ENCODE measurements at regions not wholly inside any gene's neighbourhood (a gene's known extent, or its start where the extent isn't known, plus 50 kb on each side); places are given as distances from the start of the nearest gene placed in this dataset.

- CTCF ChIA-PET, result no interaction called here
These were observed 204.0 kb upstream of the PITRM1 start for GRCh38 chr10:3376631-3377030.

More at GRCh38 chr10:3376631-3377030, 204.0 kb upstream of the PITRM1 start:
- Histone ChIP-seq H4K20me1 (replicated peaks; ENCODE audit: control insufficient read depth, extremely low read depth, insufficient read depth, low read length) (no peaks in the 10 kb centered on the region), H3K9me1 (replicated peaks; ENCODE audit: control insufficient read depth, extremely low read depth, insufficient read depth, low read length) (no peaks in the 10 kb centered on the region), H3K4me1 (ENCODE audit: control insufficient read depth, extremely low read depth, insufficient read depth, low read length) (no peaks in the 10 kb centered on the region), H2AFZ (ENCODE audit: low read depth, low read length) (no peak overlapping the region), H3K79me2 (ENCODE audit: control insufficient read depth, insufficient read depth, low read length) (no peaks in the 10 kb centered on the region), H3K4me2 (ENCODE audit: insufficient read depth, low read length) (no peak overlapping the region), H3K4me3 (replicated peaks in 1 of 3; ENCODE audit: insufficient read depth in 1 of 3, low read depth in 1 of 3, low read length in 3 of 3) (no peak overlapping the region), H3K27me3 (ENCODE audit: control insufficient read depth in 2 of 2, insufficient read depth in 2 of 2, low read length in 2 of 2) (no peaks in the 10 kb centered on the region), H3K27ac (ENCODE audit: insufficient read depth, low read depth, low read length) (no peak overlapping the region), H3K36me3 (ENCODE audit: control insufficient read depth in 2 of 2, extremely low read depth in 1 of 2, insufficient read depth in 2 of 2, low read length in 2 of 2) (no peaks in the 10 kb centered on the region), H3K9me3 (replicated peaks; ENCODE audit: control insufficient read depth, insufficient read depth, low read length) (no peaks in the 10 kb centered on the region), H3K9ac (replicated peaks; ENCODE audit: extremely low read depth, insufficient read depth, low read length) (no peak overlapping the region)
- FAIRE-seq (no peak), DNase-seq (ENCODE audit: low read depth, low spot score) (no peak)
- dilution Hi-C loops (cut with MboI; ENCODE audit: extremely low pct_ligation_motif_present, low sequenced_read_pairs) (no loop called here), intact Hi-C loops (cut with micrococcal nuclease) (no loop called here)
- no TSS peak for BruUV-seq (replicated peaks)
- POLR2A ChIA-PET, result no interaction called here
- TF ChIP-seq JUN (IDR thresholded peaks at IDR 0.05; ENCODE audit: borderline replicate concordance, insufficient read depth, insufficient read length, low read depth), result no peak
- no peak for TF ChIP-seq POLR2A (IDR thresholded peaks at IDR 0.05; ENCODE audit: low read depth, low read length)
- TF ChIP-seq FOS (IDR thresholded peaks at IDR 0.05; ENCODE audit: borderline replicate concordance, insufficient read depth, low read length), result no peak
- TF ChIP-seq EZH2 (IDR thresholded peaks at IDR 0.05; ENCODE audit: borderline replicate concordance, low read depth, low read length, severe bottlenecking), result no peak
- no peak for TF ChIP-seq MYC (IDR thresholded peaks at IDR 0.05; ENCODE audit: low read depth, low read length)
- no peak for TF ChIP-seq GATA2 (IDR thresholded peaks at IDR 0.05; ENCODE audit: insufficient read depth, insufficient read length, low read depth, low read length)
- no peak for TF ChIP-seq CTCF (IDR thresholded peaks at IDR 0.05; ENCODE audit: extremely low read depth in 1 of 2, insufficient read depth in 1 of 2, low read depth in 1 of 2, low read length in 2 of 2)
- TF ChIP-seq, protein P1, sequence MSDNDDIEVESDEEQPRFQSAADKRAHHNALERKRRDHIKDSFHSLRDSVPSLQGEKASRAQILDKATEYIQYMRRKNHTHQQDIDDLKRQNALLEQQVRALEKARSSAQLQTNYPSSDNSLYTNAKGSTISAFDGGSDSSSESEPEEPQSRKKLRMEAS (IDR thresholded peaks at IDR 0.05; ENCODE audit: insufficient read depth, insufficient read length), result no peak
- TF ChIP-seq POLR2AphosphoS5 (IDR thresholded peaks at IDR 0.05; ENCODE audit: insufficient read depth, low read depth, low read length), result no peak
